Skin epidermis (tissue), 12 donors: ENCODE measurements at regions not wholly inside any gene's neighbourhood (a gene's known extent, or its start where the extent isn't known, plus 50 kb on each side); places are given as distances from the start of the nearest gene placed in this dataset.

Source experiments
- H3K27ac ChIP-seq, 21 experiments: fragments of 200-600 bp; sonication (generic) in 11 of 21; one replicate each; pipeline ENCODE4 v1.5.0; 2020; ENCODE audit warnings: mild to moderate bottlenecking in 3 of 21, inconsistent platforms in 2 of 21, moderate library complexity in 2 of 21
- H3K4me3 ChIP-seq, 7 experiments: fragments of 200-600 bp; sonication (generic) in 2 of 7; one replicate each; pipeline ENCODE4 v1.5.0; 2020; ENCODE audit warnings: inconsistent platforms in 2 of 7, mild to moderate bottlenecking in 2 of 7, moderate library complexity in 1 of 7

DNA sequence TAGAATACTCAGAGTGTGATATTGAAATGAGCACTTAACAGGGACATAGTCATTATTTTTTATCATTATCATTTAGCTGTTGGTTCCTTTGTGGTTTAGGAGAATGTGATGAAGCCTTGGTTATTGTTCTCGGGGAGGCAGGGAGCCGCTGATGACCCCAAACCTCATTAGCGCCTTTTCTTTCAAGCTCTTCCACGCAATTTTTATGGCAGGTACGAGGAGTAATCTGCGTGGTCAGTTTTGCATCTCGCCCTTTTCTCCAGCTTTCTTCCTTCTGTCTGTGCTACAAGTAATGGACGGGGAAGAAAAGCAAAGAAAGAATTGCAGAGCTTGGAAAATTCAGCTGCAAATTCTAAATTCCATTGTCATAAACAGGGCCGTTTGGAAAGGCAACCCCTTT lies 338.4 kb downstream of the GLRX3 start:
- Histone ChIP-seq H3K4me3 (no peak overlapping the region), H3K27ac (no peak overlapping the region)

- Histone ChIP-seq H3K4me3 (no peak overlapping the region), H3K27ac (no peak overlapping the region)
Observed at GRCh38 chr10:130477360-130477759, 341.2 kb downstream of the GLRX3 start.

- Histone ChIP-seq H3K27ac (no peak overlapping the region), H3K4me3 (no peak overlapping the region)
Observed at GRCh38 chr10:130479146-130479545, 343.0 kb downstream of the GLRX3 start.

DNA sequence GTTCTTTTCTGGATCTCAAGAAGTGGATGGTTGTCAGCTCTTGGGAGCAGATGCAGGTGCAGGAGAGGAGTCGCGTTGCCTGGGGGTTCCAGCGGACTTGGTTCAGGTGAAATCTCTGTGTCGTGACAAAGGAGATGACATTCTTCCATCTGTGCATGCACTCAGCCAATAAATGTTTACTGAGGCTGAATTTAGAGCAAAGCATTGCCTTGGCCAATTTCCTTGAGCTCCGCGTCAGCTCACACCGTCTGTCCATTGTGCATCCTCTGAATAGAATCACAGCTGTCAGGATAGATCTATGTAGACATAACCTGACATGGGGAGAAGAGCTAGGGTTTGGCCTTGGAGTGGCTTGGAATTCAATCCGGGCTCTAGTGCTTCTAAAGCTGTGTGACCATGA lies 343.7 kb downstream of the GLRX3 start:
- no peak overlapping the region for H3K4me3 ChIP-seq
- H3K27ac ChIP-seq, result no peak overlapping the region

GRCh38 chr10:130480491-130480890 lies 344.3 kb downstream of the GLRX3 start:
- Histone ChIP-seq H3K27ac (no peak overlapping the region), H3K4me3 (no peak overlapping the region)

DNA sequence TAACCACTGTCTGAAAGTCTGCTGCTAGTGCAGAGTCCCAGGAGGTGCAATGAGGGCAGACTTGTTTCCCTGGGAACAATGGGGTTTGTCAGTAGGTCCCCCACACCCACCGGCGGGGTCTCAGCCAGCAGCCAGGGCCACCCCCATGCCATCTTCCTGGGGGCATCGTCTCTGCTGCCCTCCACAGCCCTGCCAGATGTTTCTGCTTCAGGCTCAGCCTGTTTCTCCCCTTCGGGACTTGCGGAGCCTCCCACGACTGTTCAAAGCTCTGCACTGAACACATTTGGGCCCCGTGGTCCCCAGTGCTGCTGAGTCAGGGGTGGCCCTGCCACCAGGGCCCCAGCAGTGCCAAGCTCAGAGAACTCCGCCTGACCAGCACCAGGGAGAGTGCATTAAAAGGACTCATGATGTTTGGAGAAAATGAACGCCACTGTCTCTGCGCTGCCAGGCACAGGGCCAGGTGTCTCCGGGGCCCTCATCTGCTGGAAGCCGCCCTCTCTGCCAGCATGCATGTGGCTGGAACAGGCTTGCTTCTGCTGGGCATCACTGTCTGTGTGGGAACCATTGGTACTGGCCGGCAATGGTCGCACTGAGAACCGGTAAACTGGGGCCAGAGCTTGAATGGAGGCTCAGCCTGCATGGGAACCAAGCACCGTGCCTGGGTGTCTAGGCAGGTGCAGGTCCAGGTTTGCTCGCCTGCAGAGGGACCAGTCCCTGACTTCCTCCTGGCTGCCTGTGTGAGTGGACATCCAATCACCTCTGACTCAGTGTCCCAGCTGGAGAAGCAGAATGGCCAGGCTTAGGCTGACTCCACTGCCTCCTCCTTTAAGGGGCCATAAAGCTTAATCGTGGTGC lies 345.1 kb downstream of the GLRX3 start:
- Histone ChIP-seq H3K27ac (no peak overlapping the region), H3K4me3 (no peak overlapping the region)

- H3K4me3 ChIP-seq, result no peak overlapping the region
- H3K27ac ChIP-seq, result no peak overlapping the region
Observed at GRCh38 chr10:130481936-130482335, 345.7 kb downstream of the GLRX3 start.

- no peak overlapping the region for H3K27ac ChIP-seq
- H3K4me3 ChIP-seq, result no peak overlapping the region
Observed at GRCh38 chr10:130483691-130484467, 347.7 kb downstream of the GLRX3 start.

DNA sequence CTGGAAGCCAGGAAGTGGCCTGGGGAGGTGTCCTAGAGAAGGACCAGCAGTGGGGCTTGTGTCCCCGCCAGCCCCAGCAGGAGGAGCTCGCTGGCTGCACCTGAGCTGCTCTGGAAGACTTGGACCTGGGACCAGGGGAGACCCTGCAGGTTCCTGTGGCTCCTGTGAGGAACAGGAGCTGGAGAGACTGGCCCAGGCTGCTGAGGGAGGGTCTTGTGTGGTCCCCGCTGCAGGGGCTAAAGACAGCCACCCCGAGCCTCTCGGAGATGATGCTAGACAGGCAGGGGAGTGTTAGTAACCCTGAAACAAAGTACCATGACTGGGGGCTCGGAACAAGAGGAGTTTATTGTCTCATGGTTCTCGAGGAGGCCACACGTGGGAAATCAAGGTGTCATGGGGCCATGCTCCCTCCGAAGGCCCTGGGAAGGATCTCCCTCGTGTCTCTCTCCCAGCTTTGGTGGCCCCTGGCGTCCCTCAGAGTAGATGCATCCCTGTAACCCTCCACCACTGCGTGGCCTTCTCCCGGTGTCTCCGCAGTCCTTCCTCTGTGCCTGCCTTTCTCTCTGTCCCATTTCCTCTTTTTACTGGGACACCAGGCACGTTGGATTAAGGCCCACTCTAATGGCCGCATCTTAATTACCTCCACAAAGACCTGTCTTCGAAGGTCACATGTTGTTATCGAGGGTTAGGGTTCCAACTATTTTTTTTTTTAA lies 348.4 kb downstream of the GLRX3 start:
- H3K27ac ChIP-seq, result no peak overlapping the region
- no peak overlapping the region for H3K4me3 ChIP-seq

DNA sequence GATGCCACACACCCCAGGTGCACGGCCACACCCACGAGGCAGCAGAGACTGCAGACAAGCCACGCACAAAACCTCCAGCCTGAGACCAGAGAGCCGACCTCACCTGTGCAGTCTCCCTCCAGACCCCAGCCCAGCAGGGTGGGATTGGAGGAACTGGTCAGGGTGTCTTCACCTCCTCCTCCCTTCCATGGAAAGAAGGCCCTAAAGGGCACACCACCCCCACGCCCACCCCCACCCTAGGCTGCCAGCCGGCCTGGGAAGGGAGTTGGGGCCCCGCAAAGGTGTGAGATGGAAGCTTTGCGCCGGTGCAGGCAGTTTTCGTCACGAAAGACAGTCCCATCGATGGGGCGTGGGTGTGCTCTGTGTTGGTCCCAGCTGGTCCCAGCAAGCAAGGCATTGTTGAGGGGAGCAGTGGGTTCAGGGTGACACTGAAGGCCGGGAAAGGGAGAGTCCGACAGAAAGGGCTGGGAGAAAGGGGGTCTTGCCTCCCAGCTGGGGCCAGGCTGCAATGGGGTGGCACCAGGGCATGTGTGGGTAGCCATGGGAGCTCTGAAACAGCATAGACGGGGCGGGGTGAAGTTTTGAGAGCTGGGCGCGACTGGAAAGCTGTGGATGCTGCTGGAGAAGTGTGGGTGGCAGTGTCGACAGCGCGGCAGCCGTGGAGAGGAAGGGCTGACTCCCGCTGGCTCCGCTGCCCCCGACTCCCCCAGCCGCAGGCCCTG lies 349.2 kb downstream of the GLRX3 start:
- H3K4me3 ChIP-seq, result no peak overlapping the region

DNA sequence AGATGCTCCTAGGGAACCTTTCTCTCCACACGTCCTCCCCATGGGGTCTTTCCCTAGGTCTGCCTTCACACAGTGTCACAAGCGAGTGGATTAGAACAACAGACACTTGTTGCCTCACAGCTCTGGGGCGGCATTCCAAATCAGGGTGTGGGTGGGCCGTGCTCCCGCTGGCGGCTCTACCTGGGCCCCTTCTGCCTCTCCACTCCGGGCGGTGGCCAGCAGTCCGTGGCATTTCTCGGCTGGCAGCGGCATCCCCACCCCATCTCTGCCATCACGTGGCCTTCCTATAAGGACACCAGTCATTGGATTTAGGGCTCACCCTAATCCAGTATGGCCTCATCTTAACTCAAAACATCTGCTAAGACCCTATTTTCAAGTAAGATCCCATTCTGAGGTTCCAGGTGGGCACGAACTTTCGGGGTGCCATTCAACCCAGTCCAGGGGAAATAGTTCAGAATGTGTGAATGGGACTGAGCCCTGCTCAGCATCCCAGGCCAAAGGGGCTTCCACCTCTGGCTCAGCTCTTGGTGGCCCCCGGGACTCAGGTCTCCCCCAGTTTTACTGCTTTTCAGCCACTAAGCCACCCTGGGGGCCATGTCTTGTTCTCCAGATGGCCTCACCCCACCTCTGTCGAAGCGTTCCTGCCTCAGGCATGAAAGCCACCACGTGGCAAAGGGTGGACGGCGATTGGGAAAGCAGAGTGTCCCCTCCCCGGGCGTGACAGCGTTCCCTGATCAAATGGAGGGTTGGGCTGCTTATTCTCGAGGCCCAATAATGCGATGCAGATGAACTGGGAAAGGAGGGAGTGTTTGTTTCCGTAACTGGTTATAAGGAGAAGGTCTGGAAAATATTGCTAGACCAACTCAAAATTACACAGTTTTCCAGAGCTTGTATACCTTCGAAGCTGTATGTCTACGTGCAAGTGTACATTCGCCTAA lies 350.0 kb downstream of the GLRX3 start:
- Histone ChIP-seq H3K4me3 (no peak overlapping the region), H3K27ac (no peak overlapping the region)

More for the DNA sequence above, 349.2 kb downstream of the GLRX3 start:
- H3K27ac ChIP-seq, result no peak overlapping the region

- no peak overlapping the region for H3K27ac ChIP-seq
- H3K4me3 ChIP-seq, result no peak overlapping the region
Observed at GRCh38 chr10:130486906-130487305, 350.7 kb downstream of the GLRX3 start.

DNA sequence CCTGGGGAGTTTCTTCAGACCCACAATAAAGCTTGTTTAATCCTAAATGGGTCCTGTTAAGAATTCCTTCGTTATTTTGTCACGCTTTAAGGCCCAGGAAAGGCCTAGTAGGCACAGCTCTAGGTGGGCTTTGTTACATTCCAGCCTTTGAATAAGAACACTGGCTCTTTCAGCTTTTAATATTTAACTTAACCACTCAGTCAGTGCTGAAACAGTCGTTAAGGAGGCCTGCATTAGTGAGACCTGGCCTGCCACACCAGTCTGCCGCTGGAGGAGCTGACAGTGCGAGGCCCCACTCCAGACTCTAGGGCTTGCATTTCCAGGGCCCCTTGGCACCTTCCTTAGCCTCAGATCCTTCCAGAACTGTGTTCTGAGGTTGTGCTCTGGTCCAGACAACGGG lies 351.4 kb downstream of the GLRX3 start:
- Histone ChIP-seq H3K4me3 (no peak overlapping the region), H3K27ac (no peak overlapping the region)

GRCh38 chr10:130489891-130490290 lies 353.7 kb downstream of the GLRX3 start:
- Histone ChIP-seq H3K27ac (no peak overlapping the region), H3K4me3 (no peak overlapping the region)

GRCh38 chr10:130491011-130491692 lies 355.0 kb downstream of the GLRX3 start:
- H3K4me3 ChIP-seq, result no peak overlapping the region
- H3K27ac ChIP-seq, result no peak overlapping the region

- no peak overlapping the region for H3K4me3 ChIP-seq
- no peak overlapping the region for H3K27ac ChIP-seq
Observed at GRCh38 chr10:130491693-130492050, 355.5 kb downstream of the GLRX3 start.

GRCh38 chr10:130492266-130492934 lies 356.2 kb downstream of the GLRX3 start:
- Histone ChIP-seq H3K27ac (no peak overlapping the region), H3K4me3 (no peak overlapping the region)

DNA sequence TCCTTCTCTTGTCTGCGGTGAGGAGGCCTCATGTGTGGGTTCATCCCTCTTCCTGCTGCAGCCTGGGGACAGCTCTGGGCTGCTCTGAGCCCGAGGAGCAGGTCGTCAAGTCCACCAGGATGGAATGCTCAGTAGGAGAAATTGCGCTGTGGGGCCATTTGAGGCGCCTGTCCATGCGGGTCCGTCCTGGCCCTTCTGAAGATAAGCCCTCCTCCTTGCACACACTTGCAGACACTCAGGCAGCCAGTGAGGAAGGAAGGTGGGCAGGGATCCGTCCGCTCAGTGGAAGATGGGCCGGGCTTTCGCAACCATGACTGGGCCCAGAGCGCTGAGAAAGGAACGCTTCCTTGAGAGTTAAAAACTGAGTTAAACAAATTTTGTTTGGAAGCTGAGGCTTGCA lies 356.8 kb downstream of the GLRX3 start:
- Histone ChIP-seq H3K27ac (no peak overlapping the region), H3K4me3 (no peak overlapping the region)
